ENCODE measurements at regions not wholly inside any gene's neighbourhood (a gene's known extent, or its start where the extent isn't known, plus 50 kb on each side); places are given as distances from the start of the nearest gene placed in this dataset.

- in situ Hi-C loops (cut with MboI; ENCODE audit: low pct_unique_long_range_greater_than_20kb in 2 of 9, low sequenced_read_pairs in 9 of 9, unreplicated experiment in 9 of 9), result no loop called here
- no peak overlapping the region for H3K4me3 ChIP-seq
- H3K27ac ChIP-seq, result no peak overlapping the region
- ATAC-seq (replicated peaks in 6 of 8), result no peak
- peaks cover 0 to 8% of the 10 kb centered on the region in 2 donors for H3K4me1 ChIP-seq (replicated peaks in 1 of 2)
Measured at GRCh38 chr1:96340686-96341085, 380.9 kb upstream of the PTBP2 start.

DNA sequence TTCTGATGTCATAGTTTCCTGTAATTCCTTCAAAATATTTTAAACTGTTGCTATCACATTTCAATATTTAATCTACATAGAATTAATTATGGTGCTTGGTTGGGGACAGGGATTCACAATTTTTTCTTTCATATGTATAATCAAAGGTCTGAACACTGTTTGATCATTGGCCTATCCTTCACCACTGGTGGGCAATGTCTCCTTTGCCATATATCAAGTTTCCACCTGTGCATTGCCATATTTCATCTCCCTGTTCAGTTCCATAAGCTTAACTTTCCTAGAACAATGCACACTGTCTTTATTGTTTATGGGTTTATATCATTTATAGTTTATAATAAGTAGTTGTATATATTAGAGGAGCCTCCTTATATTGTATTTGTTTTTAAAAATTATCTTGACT lies 374.9 kb upstream of the PTBP2 start:
- no peaks in the 10 kb centered on the region for H3K4me1 ChIP-seq (replicated peaks in 1 of 2)
- no peak overlapping the region for H3K27ac ChIP-seq
- ATAC-seq (replicated peaks in 6 of 8), result no peak
- in situ Hi-C loops (cut with MboI; ENCODE audit: low pct_unique_long_range_greater_than_20kb in 2 of 9, low sequenced_read_pairs in 9 of 9, unreplicated experiment in 9 of 9), result no loop called here
- no peak overlapping the region for H3K4me3 ChIP-seq

GRCh38 chr1:96349896-96350295 lies 371.7 kb upstream of the PTBP2 start:
- H3K27ac ChIP-seq, result no peak overlapping the region
- no peak overlapping the region for H3K4me3 ChIP-seq
- 89 to 100% (median 100%) methylated on average over 1 to 4 of the region's 4 CpGs; no CpG with 5 or more reads in 2 of the 10 experiments for WGBS, 10 experiments
- in situ Hi-C loops (cut with MboI; ENCODE audit: low pct_unique_long_range_greater_than_20kb in 2 of 9, low sequenced_read_pairs in 9 of 9, unreplicated experiment in 9 of 9), result no loop called here
- H3K4me1 ChIP-seq (replicated peaks in 1 of 2), result no peaks in the 10 kb centered on the region
- no peak for ATAC-seq (replicated peaks in 6 of 8)

DNA sequence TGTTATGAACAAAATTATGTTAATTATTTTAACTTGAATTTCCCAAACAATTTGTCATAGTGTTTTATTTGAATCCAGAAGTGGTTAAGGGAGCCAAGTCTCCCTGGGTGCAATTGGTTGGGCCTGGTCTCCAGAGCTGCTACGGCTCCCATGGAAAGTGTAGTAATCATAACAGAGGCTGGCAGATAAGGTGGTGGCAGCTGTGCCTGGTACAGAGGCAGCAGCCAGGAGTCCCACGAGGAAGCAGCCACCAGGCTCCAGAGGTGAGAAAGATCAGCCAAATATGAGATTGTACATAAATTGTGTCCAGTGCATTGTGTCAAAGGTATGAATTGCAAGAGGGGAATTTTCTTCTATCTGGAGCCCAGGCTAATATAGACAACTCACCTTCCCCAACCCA lies 368.9 kb upstream of the PTBP2 start:
- H3K4me3 ChIP-seq, result no peak overlapping the region
- peaks cover 0 to 6% of the 10 kb centered on the region in 2 donors for H3K4me1 ChIP-seq (replicated peaks in 1 of 2)
- in situ Hi-C loops (cut with MboI; ENCODE audit: low pct_unique_long_range_greater_than_20kb in 2 of 9, low sequenced_read_pairs in 9 of 9, unreplicated experiment in 9 of 9), result no loop called here
- no peak overlapping the region for H3K27ac ChIP-seq
- 60 to 100% (median 100%) methylated on average over 1 to 2 of the region's 2 CpGs; no CpG with 5 or more reads in 3 of the 10 experiments for WGBS, 10 experiments
- no peak for ATAC-seq (replicated peaks in 6 of 8)

GRCh38 chr1:96355521-96355920 lies 366.1 kb upstream of the PTBP2 start:
- Histone ChIP-seq H3K27ac (no peak overlapping the region), H3K4me1 (replicated peaks in 1 of 2) (peaks cover 0 to 6% of the 10 kb centered on the region in 2 donors), H3K4me3 (no peak overlapping the region)
- in situ Hi-C loops (cut with MboI; ENCODE audit: low pct_unique_long_range_greater_than_20kb in 2 of 9, low sequenced_read_pairs in 9 of 9, unreplicated experiment in 9 of 9), result no loop called here
- 0 to 96% (median 66%) methylated on average over 1 to 6 of the region's 6 CpGs; no CpG with 5 or more reads in 2 of the 10 experiments for WGBS, 10 experiments
- peak in 3 of 8 experiments; percentile 98 to 99 (median 99) for ATAC-seq (replicated peaks in 6 of 8)

- in situ Hi-C loops (cut with MboI; ENCODE audit: low pct_unique_long_range_greater_than_20kb in 2 of 9, low sequenced_read_pairs in 9 of 9, unreplicated experiment in 9 of 9), result no loop called here
- Histone ChIP-seq H3K4me3 (no peak overlapping the region), H3K27ac (no peak overlapping the region), H3K4me1 (replicated peaks in 1 of 2) (peaks cover 0 to 6% of the 10 kb centered on the region in 2 donors)
- WGBS, 10 experiments, result 20 to 100% (median 92%) methylated on average over 1 to 2 of the region's 2 CpGs
- ATAC-seq (replicated peaks in 6 of 8), result peak in 2 of 8 experiments; percentile 10
Measured at GRCh38 chr1:96355961-96356360, 365.6 kb upstream of the PTBP2 start.

DNA sequence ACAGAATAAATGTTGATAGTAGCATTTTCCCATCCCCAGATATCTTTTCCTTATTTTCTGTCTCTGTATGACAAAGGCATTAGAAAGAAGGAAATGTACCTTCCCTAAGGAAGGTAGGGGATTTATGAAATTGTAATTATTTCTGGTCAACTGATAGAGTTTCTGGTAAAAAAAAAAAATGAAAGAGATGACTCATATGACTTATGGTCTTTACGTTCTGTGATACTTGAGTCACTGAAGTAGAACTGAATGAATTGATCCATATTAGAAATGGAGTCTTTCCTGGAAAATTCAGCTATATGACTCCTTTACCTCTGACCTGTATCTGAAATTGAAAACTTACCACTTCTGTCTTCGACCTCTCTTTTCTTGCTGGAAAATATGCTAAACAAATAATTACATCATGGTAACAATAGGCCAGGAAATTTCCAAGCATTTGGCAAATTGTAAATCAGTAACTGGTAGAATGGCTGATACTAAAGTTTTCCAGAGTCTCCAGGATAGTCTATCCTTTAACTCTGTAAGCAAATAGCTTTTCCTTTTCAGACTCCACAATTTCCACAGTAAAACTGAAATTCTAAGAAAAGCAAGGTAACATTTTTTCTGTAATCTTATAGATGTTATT lies 364.3 kb upstream of the PTBP2 start:
- ATAC-seq (replicated peaks in 6 of 8), result peak in 5 of 8 experiments; percentile 28 to 80 (median 71)
- in situ Hi-C loops (cut with MboI; ENCODE audit: low pct_unique_long_range_greater_than_20kb in 2 of 9, low sequenced_read_pairs in 9 of 9, unreplicated experiment in 9 of 9), result no loop called here
- WGBS, 10 experiments, result 0 to 90% (median 65%) methylated on average over 1 to 2 of the region's 2 CpGs; no CpG with 5 or more reads in 1 of the 10 experiments
- no peak overlapping the region for H3K4me3 ChIP-seq
- no peak overlapping the region for H3K27ac ChIP-seq
- H3K4me1 ChIP-seq (replicated peaks in 1 of 2), result peaks cover 0 to 6% of the 10 kb centered on the region in 2 donors

DNA sequence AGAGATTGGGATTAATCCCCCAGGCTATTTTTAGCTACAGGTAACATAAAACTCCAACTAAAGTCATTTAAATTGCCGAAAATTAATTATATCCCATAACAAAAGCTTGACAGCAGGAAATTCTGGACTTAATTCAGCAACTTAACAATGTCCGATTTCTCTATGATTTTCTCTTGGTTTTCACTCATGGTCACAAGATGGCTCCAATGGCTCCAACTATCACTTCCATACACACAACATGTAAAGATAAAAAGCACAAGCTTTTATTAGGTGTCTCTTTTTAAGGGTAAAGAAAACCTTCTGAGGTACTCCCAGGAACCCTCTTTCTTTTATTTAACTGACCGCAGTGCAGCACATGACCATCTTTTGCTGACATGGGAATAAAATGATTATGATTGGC lies 363.5 kb upstream of the PTBP2 start:
- no peak for ATAC-seq (replicated peaks in 6 of 8)
- 83 to 100% (median 94%) methylated on average over 1 to 3 of the region's 3 CpGs; no CpG with 5 or more reads in 2 of the 10 experiments for WGBS, 10 experiments
- in situ Hi-C loops (cut with MboI; ENCODE audit: low pct_unique_long_range_greater_than_20kb in 2 of 9, low sequenced_read_pairs in 9 of 9, unreplicated experiment in 9 of 9), result no loop called here
- Histone ChIP-seq H3K27ac (no peak overlapping the region), H3K4me1 (replicated peaks in 1 of 2) (peaks cover 0 to 6% of the 10 kb centered on the region in 2 donors), H3K4me3 (no peak overlapping the region)

DNA sequence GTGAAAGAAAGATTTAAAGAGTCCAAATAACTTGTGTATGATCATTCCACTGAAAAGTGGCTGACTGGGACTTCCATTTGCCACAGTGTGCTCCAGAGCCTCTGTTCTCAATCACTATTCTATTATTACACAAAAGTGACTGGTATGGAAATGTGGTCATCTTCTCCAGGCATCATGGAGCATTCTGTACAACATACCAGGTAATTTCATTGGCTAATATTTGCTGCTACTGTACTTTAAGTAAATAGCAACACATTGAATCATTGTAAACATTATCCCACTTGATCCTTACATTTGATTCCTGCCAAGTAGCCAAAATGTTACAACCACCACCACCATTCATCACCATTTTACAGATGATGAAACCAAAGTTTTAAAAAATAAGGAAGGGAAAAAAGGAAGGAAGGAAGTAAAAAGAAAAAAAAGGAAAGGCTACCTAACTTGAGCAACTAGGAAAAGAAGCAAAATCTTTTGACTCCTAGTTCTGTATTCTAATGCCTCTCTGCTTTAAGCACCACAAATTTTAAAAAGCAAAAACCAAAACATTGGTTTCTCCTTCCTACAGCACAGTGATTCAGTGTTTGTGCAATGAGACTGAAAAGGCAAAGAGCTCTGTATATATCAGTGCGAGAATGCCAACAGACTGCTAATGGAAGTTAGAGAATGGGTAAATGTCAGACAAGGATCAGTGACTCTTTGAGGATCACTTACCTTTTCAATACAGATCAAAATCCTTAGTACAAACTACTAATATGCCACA lies 361.4 kb upstream of the PTBP2 start:
- WGBS, 10 experiments, result 78 to 100% (median 100%) methylated on average over 1 of the region's 1 CpG; no CpG with 5 or more reads in 3 of the 10 experiments
- Histone ChIP-seq H3K4me3 (no peak overlapping the region), H3K27ac (no peak overlapping the region), H3K4me1 (replicated peaks in 1 of 2) (peaks cover 4 to 6% of the 10 kb centered on the region in 2 donors)
- no peak for ATAC-seq (replicated peaks in 6 of 8)
- in situ Hi-C loops (cut with MboI; ENCODE audit: low pct_unique_long_range_greater_than_20kb in 2 of 9, low sequenced_read_pairs in 9 of 9, unreplicated experiment in 9 of 9), result no loop called here

DNA sequence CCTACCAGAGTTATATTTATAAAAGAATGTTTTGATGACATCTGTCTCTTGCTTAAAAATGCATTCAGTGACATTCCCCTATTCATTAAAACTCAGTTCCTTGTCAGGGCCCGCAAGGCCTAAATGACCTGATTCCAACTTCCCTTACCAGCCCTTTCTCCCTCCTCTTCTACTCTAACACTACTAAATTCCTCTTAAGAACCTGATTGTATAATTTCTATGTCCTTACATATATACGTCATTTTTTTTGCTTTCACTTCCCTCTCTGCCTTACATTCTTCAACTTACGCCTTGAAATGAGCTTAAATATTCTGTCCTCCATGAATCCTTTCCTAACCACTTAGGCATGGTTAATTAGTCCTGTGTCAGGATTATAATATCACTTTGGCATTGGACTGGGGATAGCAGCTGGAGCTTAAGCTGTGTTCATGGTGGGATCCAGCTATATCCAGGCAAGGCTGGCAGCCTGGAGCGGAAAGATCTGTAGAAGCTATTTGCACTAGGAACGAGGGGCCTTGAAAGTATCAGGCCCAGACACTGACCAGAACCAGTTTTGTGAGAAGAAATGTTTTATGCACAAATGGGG lies 360.2 kb upstream of the PTBP2 start:
- in situ Hi-C loops (cut with MboI; ENCODE audit: low pct_unique_long_range_greater_than_20kb in 2 of 9, low sequenced_read_pairs in 9 of 9, unreplicated experiment in 9 of 9), result no loop called here
- Histone ChIP-seq H3K4me3 (no peak overlapping the region), H3K4me1 (replicated peaks in 1 of 2) (peaks cover 4 to 6% of the 10 kb centered on the region in 2 donors), H3K27ac (no peak overlapping the region)
- WGBS, 10 experiments, result 84 to 100% (median 93%) methylated on average over 2 to 5 of the region's 5 CpGs
- ATAC-seq (replicated peaks in 6 of 8), result no peak

- no peak for ATAC-seq (replicated peaks in 6 of 8)
- Histone ChIP-seq H3K4me1 (replicated peaks in 1 of 2) (peaks cover 4 to 5% of the 10 kb centered on the region in 2 donors), H3K4me3 (no peak overlapping the region), H3K27ac (no peak overlapping the region)
- in situ Hi-C loops (cut with MboI; ENCODE audit: low pct_unique_long_range_greater_than_20kb in 2 of 9, low sequenced_read_pairs in 9 of 9, unreplicated experiment in 9 of 9), result no loop called here
Measured at GRCh38 chr1:96361961-96362360, 359.6 kb upstream of the PTBP2 start.

- in situ Hi-C loops (cut with MboI; ENCODE audit: low pct_unique_long_range_greater_than_20kb in 2 of 9, low sequenced_read_pairs in 9 of 9, unreplicated experiment in 9 of 9), result no loop called here
- H3K4me3 ChIP-seq, result no peak overlapping the region
- H3K4me1 ChIP-seq (replicated peaks in 1 of 2), result peaks cover 0 to 4% of the 10 kb centered on the region in 2 donors
- no peak overlapping the region for H3K27ac ChIP-seq
- peak in 4 of 8 experiments; percentile 41 to 88 (median 70) for ATAC-seq (replicated peaks in 6 of 8)
Measured at GRCh38 chr1:96362623-96363022, 359.0 kb upstream of the PTBP2 start.

GRCh38 chr1:96363826-96364225 lies 357.8 kb upstream of the PTBP2 start:
- in situ Hi-C loops (cut with MboI; ENCODE audit: low pct_unique_long_range_greater_than_20kb in 2 of 9, low sequenced_read_pairs in 9 of 9, unreplicated experiment in 9 of 9), result no loop called here
- WGBS, 10 experiments, result 83 to 100% (median 92%) methylated on average over 1 to 2 of the region's 2 CpGs
- no peak for ATAC-seq (replicated peaks in 6 of 8)
- Histone ChIP-seq H3K4me1 (replicated peaks in 1 of 2) (peaks cover 0 to 4% of the 10 kb centered on the region in 2 donors), H3K4me3 (no peak overlapping the region), H3K27ac (no peak overlapping the region)

Data from motor neuron (in vitro differentiated cells).